OCI-LY7 (cell line): ENCODE measurements at regions not wholly inside any gene's neighbourhood (a gene's known extent, or its start where the extent isn't known, plus 50 kb on each side); places are given as distances from the start of the nearest gene placed in this dataset.

Source experiments
- CTCF ChIP-seq: fragments of 200-600 bp; sonication (generic); conservative IDR thresholded peaks from 2 replicates; pipeline ENCODE4 v1.5.1; 2014; ENCODE audit warnings: mild to moderate bottlenecking, antibody characterized with exemption, low read length, moderate library complexity, mixed read lengths
- EZH2phosphoT487 ChIP-seq: fragments of 200-600 bp; sonication (generic); IDR thresholded peaks from 2 replicates; pipeline ENCODE4 v1.6.1; 2018; ENCODE audit warnings: low read depth, borderline replicate concordance, mild to moderate bottlenecking, mixed run types, antibody characterized with exemption, low read length, moderate library complexity, mixed read lengths

GRCh38 chr13:76036176-76036575, 400.0 kb downstream of the LMO7 start:
- TF ChIP-seq CTCF: no peak
- no peak for TF ChIP-seq EZH2phosphoT487
